OCI-LY3 (cell line): ENCODE measurements at regions not wholly inside any gene's neighbourhood (a gene's known extent, or its start where the extent isn't known, plus 50 kb on each side); places are given as distances from the start of the nearest gene placed in this dataset.

Experiments used
- EZH2phosphoT487 ChIP-seq: fragments of 200-600 bp; shearing (Covaris generic); IDR thresholded peaks from 2 replicates; pipeline ENCODE4 v1.6.1; 2018; ENCODE audit warnings: antibody characterized with exemption, mixed run types, low read depth
- TF ChIP-seq, protein P1 (sequence below): fragments of 200-600, 300-600 bp; sonication (generic); IDR thresholded peaks from 2 replicates; pipeline ENCODE4 v1.5.1; 2014; ENCODE audit warnings: antibody characterized with exemption, low read length, low read depth

DNA sequence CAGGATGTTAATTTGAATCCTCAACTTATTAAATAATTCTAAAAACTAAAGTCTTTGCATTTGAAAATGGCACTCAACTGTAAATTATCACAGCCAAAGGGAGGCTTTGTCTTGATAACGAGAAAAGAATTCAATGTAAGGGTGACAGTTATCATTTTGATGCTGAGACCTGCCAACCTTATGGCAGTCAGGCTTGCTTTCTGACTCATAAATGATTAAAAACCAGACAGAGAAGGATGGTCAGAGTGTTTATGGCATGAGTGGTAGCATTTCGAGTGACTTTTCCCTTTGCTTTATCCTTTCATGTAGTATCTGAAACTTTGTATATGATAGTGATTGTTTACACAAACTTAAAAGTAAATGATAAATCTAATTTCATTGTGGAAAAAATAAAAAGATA, 53.9 kb upstream of the EPC2 start:
- TF ChIP-seq, protein P1, sequence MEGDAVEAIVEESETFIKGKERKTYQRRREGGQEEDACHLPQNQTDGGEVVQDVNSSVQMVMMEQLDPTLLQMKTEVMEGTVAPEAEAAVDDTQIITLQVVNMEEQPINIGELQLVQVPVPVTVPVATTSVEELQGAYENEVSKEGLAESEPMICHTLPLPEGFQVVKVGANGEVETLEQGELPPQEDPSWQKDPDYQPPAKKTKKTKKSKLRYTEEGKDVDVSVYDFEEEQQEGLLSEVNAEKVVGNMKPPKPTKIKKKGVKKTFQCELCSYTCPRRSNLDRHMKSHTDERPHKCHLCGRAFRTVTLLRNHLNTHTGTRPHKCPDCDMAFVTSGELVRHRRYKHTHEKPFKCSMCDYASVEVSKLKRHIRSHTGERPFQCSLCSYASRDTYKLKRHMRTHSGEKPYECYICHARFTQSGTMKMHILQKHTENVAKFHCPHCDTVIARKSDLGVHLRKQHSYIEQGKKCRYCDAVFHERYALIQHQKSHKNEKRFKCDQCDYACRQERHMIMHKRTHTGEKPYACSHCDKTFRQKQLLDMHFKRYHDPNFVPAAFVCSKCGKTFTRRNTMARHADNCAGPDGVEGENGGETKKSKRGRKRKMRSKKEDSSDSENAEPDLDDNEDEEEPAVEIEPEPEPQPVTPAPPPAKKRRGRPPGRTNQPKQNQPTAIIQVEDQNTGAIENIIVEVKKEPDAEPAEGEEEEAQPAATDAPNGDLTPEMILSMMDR = no peak
- TF ChIP-seq EZH2phosphoT487 = no peak
